Liver (tissue), 3 donors: ENCODE measurements at regions not wholly inside any gene's neighbourhood (a gene's known extent, or its start where the extent isn't known, plus 50 kb on each side); places are given as distances from the start of the nearest gene placed in this dataset.

ENCODE experiments used
- CTCF ChIP-seq: fragments of 150-350 bp; IDR thresholded peaks from 2 replicates; pipeline ENCODE4 v1.5.1; 2017; ENCODE audit warnings: improper control_type of control experiment, low read depth, low read length; ENCODE audit not compliant: missing input control
- FOXA2 ChIP-seq: IDR thresholded peaks from 2 replicates; pipeline ENCODE4 v1.6.1; 2016; ENCODE audit warnings: antibody characterized with exemption
- SP1 ChIP-seq: IDR thresholded peaks from 2 replicates; pipeline ENCODE4 v1.6.1; 2018; ENCODE audit warnings: antibody characterized with exemption, mild to moderate bottlenecking
- donor health status: healthy.
- donor health status: healthy.

GRCh38 chrY:12212394-12212793, 488.6 kb upstream of the USP9Y start:
- TF ChIP-seq FOXA2 (no peak), CTCF (no peak), SP1 (no peak)
